Kidney (tissue), 13 donors: ENCODE measurements at regions not wholly inside any gene's neighbourhood (a gene's known extent, or its start where the extent isn't known, plus 50 kb on each side); places are given as distances from the start of the nearest gene placed in this dataset.
A peak's percentile ranks its signal among the peaks of the same experiment; 100 is the strongest.
"Not testable (repeated sequence)": the region's sequence is repeated elsewhere in the genome, so short reads cannot be mapped to it uniquely, and the experiment has no call there.

Experiments used
- DNase-seq, 5 donors: peaks; one replicate each; pipeline ENCODE4 v3.0.0-alpha.2; 2013 to 2020
- FAIRE-seq: peaks from 2 replicates; lab custom pipeline; 2012; peaks lifted over from hg19 to GRCh38; lab: Jason Lieb, UNC
- H3K27ac ChIP-seq, 2 donors: one replicate each; pipeline ENCODE4 v1.7.0; 2013; ENCODE audit warnings: low read depth in 2 of 2, low read length in 2 of 2, inconsistent platforms in 1 of 2
- H3K27me3 ChIP-seq: one replicate; pipeline ENCODE4 v1.7.1; 2013; ENCODE audit warnings: low read length, inconsistent platforms; ENCODE audit not compliant: control insufficient read depth, insufficient read depth
- H3K36me3 ChIP-seq, 3 donors: one replicate each; pipeline versions ENCODE4 v1.7.0 to v1.7.1; 2013; ENCODE audit warnings: low read length in 3 of 3, control low read depth in 1 of 3, inconsistent platforms in 1 of 3; ENCODE audit not compliant: insufficient read depth in 3 of 3, control insufficient read depth in 2 of 3
- H3K4me1 ChIP-seq, 3 donors: one replicate each; pipeline versions ENCODE4 v1.7.0 to v1.7.1; 2013; ENCODE audit warnings: low read length in 3 of 3, inconsistent platforms in 1 of 3, low read depth in 1 of 3; ENCODE audit not compliant: control insufficient read depth in 2 of 3, insufficient read depth in 2 of 3
- H3K4me3 ChIP-seq, 3 donors: one replicate each; pipeline versions ENCODE4 v1.7.0 to v1.8.1; 2013; ENCODE audit warnings: low read length in 3 of 3, control low read depth in 1 of 3, inconsistent platforms in 1 of 3
- H3K9ac ChIP-seq, 3 donors: one replicate each; pipeline versions ENCODE4 v1.7.0 to v1.7.1; 2013; ENCODE audit warnings: low read length in 3 of 3, control low read depth in 1 of 3, inconsistent platforms in 1 of 3
- H3K9me3 ChIP-seq, 3 donors: one replicate each; pipeline versions ENCODE4 v1.7.0 to v1.7.1; 2013; ENCODE audit warnings: low read length in 3 of 3, control low read depth in 1 of 3, inconsistent platforms in 1 of 3; ENCODE audit not compliant: control insufficient read depth in 2 of 3, insufficient read depth in 1 of 3
- intact Hi-C: fragments of 100-400 bp; cut with DNase I; formaldehyde crosslinking; loops from one replicate; pipeline ENCODE4 v1.11.1; 2022
- TF ChIP-seq, protein P1 (sequence below): IDR thresholded peaks from 3 replicates; pipeline ENCODE4 v1.5.1; 2012; ENCODE audit warnings: mild to moderate bottlenecking, moderate library complexity, borderline replicate concordance; ENCODE audit not compliant: insufficient read depth; ENCODE audit errors: extremely low read depth
- donor health status: control.
- donor health status: control.
- donor health status: control.
- donor health status: control.
- donor health status: control.
- donor health status: DM: yes; HTN: yes; CAD: no.
- donor health status: Normal renal cell carcinoma (clear cell type).

DNA sequence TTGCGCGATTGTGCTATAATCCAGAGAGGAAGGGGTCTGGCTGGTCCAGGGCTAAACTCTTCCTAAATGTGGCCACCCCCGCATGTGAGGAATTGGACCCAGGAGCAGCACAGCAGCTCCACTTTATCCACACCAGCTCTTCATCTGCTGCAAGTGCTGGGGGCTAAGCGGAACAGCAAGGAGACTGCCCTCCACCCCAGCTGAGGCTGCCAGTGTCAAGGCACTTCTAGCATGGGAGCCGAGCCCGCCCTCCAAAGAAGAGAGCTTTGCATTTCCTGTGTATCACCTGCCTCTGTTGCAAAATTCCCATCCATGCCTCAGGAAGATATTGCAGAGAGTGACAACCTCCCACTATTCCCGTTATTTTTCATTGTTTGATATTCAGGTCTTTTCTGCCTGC, 333.6 kb downstream of the ARRDC4 start:
- H3K9me3 ChIP-seq = no peaks in the 10 kb centered on the region
- intact Hi-C loops = no loop called here
- no peaks in the 10 kb centered on the region for H3K27me3 ChIP-seq
- no peak overlapping the region for H3K27ac ChIP-seq
- FAIRE-seq (no peak), DNase-seq (no peak)
- no peak overlapping the region for H3K4me3 ChIP-seq
- no peaks in the 10 kb centered on the region for H3K4me1 ChIP-seq
- H3K9ac ChIP-seq = no peak overlapping the region
- no peaks in the 10 kb centered on the region for H3K36me3 ChIP-seq
- TF ChIP-seq, protein P1, sequence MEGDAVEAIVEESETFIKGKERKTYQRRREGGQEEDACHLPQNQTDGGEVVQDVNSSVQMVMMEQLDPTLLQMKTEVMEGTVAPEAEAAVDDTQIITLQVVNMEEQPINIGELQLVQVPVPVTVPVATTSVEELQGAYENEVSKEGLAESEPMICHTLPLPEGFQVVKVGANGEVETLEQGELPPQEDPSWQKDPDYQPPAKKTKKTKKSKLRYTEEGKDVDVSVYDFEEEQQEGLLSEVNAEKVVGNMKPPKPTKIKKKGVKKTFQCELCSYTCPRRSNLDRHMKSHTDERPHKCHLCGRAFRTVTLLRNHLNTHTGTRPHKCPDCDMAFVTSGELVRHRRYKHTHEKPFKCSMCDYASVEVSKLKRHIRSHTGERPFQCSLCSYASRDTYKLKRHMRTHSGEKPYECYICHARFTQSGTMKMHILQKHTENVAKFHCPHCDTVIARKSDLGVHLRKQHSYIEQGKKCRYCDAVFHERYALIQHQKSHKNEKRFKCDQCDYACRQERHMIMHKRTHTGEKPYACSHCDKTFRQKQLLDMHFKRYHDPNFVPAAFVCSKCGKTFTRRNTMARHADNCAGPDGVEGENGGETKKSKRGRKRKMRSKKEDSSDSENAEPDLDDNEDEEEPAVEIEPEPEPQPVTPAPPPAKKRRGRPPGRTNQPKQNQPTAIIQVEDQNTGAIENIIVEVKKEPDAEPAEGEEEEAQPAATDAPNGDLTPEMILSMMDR = no peak

DNA sequence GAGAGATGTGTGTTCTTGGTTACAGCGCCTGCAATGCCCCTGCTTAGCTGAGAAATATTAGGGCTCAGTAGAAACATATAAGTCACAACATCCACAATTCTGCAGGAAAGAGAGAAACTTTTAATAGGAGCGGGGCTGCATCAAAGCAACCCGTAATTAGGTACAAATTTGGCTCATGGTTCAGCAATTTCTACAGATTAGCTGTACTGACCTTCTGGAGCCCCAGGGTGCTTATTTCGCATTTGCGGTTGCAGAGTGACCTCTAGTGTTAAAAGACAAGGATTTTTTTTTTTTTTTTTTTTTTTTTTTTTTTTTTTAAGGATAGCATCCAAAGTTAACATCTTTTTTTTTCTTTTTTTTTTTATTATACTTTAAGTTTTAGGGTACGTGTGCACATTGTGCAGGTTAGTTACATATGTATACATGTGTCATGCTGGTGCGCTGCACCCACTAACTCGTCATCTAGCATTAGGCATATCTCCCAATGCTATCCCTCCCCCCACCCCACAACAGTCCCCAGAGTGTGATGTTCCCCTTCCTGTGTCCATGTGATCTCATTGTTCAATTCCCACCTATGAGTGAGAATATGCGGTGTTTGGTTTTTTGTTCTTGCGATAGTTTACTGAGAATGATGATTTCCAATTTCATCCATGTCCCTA, 334.7 kb downstream of the ARRDC4 start:
- intact Hi-C loops, H3K36me3 ChIP-seq, H3K9ac ChIP-seq, H3K4me1 ChIP-seq, H3K9me3 ChIP-seq, H3K27ac ChIP-seq, H3K4me3 ChIP-seq, H3K27me3 ChIP-seq: not testable (repeated sequence)
- TF ChIP-seq, protein P1 = peak; percentile 38
- FAIRE-seq = peak; percentile 83
- DNase-seq = peak in 4 of 5 donors; percentile 43 to 72 (median 60)

DNA sequence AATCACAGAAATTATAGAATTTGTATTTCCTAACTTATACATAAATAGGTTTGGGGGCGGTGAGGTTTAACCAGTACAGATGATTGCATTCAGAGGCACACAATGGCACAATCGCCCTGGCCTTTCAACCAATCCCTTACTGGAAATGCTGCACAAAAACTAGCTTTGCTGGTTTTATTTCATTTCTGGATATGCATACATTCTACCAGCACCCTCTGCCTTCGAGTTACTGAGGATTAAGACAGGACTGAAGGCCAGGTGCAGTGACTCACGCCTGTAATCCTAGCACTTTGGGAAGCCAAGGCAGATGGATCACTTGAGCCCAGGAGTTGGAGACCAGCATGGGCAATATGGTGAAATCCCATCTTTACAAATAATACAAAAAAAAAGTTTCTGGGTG, 336.1 kb downstream of the ARRDC4 start:
- Histone ChIP-seq H3K4me3 (no peak overlapping the region), H3K27me3 (no peaks in the 10 kb centered on the region), H3K36me3 (no peaks in the 10 kb centered on the region), H3K27ac (no peak overlapping the region), H3K4me1 (no peaks in the 10 kb centered on the region), H3K9me3 (no peaks in the 10 kb centered on the region), H3K9ac (no peak overlapping the region)
- intact Hi-C loops = no loop called here
- TF ChIP-seq, protein P1 = no peak
- no peak for FAIRE-seq
- DNase-seq = no peak
